COLO829 (cell line): ENCODE measurements at regions not wholly inside any gene's neighbourhood (a gene's known extent, or its start where the extent isn't known, plus 50 kb on each side); places are given as distances from the start of the nearest gene placed in this dataset.

Experiments used
- DNase-seq: peaks from one replicate; pipeline ENCODE4 v3.0.0; 2012; ENCODE audit warnings: low spot score

GRCh38 chr17:55634702-55635101, 88.0 kb downstream of the TMEM100 start:
- no peak for DNase-seq

DNA sequence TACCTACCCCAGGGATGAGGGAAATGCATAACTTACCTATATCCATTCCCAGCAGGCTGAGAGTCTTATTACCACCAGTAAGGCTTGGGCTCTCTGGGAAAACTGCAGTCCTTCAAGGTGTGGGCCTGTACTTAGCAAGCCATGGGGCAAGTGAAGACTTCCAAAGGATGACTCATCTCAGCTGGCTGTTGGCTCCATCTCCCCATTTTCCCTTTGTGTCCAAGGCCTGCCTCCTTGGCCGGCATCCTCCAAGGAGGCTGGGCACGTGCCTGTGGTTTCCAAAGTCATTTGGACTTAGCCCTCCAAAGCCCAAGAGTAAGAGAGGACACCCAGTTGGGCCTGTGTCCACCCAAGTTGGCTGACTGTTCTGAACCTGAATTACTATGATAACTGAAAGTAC, 89.8 kb downstream of the TMEM100 start:
- DNase-seq = no peak

- no peak for DNase-seq
Measured at GRCh38 chr17:55632236-55632635, 90.4 kb downstream of the TMEM100 start.

DNA sequence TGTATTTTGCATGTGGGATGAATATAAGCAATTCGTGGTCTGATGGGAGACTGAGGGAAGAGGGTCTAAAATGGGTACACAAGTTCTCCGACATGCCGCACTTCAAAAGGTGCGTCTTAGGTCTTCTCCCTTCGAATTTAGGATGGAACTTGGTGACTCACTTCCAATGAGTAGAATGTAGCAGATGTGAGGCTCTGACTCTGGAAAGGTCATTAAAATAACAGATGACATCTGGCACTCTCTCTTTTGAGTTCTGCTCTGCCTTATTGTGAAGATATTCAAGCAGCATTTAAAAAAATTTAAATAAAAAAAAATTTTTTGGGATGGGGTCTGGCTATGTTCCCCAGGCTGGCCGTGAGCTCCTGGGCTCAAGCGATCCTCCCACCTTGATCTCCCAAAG, 92.7 kb downstream of the TMEM100 start:
- DNase-seq = no peak

DNA sequence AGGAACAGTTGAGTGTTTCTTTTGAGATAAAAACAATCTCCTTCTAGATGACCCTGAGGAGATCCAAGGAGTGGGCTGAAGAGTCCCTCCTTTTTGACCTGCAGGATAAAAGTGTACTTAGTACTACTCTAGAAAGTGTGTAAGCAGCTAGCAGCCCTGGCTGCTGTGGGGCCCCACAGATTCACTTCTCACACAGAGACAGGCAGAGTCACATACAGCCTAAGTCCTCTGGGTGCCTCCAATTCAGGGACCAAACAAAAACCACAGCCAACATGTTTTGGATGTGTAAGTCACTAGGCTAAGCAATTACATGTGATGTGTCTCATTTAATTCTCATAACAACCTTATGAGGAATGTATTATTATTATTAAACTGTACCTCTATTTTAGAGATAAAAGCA, 97.1 kb downstream of the TMEM100 start:
- no peak for DNase-seq

DNA sequence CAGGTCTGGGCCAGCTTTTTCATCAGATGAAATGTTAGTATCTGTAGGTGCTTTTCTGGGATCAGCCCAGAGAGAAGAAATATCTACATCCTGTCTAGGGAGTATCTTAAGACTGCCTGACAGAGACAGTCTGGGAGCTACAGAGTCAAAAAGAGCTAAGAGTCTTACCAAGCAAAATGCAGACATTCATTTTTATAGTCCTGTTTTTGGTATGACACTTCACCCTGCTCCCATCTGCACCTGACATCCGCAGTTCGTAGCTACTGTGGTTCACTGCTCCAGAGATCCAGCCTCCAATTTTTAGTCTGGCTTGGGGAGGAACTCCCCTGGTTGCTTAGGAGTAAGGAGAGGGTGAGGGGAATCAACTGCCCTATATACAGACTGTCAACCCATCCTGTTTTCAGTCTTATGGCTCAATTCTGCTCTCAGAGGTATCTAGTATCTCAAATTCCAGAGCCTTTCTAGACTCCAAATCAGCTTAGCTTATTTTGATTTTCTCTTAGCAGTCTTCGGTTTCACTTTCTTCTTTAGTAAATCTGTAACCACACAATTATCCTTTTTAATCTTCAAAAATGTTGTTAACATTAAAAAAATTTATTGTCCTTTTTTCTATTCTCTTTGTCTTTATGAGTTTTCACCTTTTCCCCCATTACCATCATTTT, 97.8 kb downstream of the TMEM100 start:
- DNase-seq = no peak

GRCh38 chr17:55622547-55622946, 100.1 kb downstream of the TMEM100 start:
- DNase-seq = no peak

GRCh38 chr17:55620945-55621344, 101.7 kb downstream of the TMEM100 start:
- no peak for DNase-seq

- DNase-seq = no peak
Measured at GRCh38 chr17:55620023-55620422, 102.6 kb downstream of the TMEM100 start.

GRCh38 chr17:55617441-55617840, 105.2 kb downstream of the TMEM100 start:
- no peak for DNase-seq

- no peak for DNase-seq
Measured at GRCh38 chr17:55614061-55614460, 102.8 kb upstream of the SMIM36 start.

- DNase-seq = no peak
Measured at GRCh38 chr17:55612691-55613141, 101.5 kb upstream of the SMIM36 start.

DNA sequence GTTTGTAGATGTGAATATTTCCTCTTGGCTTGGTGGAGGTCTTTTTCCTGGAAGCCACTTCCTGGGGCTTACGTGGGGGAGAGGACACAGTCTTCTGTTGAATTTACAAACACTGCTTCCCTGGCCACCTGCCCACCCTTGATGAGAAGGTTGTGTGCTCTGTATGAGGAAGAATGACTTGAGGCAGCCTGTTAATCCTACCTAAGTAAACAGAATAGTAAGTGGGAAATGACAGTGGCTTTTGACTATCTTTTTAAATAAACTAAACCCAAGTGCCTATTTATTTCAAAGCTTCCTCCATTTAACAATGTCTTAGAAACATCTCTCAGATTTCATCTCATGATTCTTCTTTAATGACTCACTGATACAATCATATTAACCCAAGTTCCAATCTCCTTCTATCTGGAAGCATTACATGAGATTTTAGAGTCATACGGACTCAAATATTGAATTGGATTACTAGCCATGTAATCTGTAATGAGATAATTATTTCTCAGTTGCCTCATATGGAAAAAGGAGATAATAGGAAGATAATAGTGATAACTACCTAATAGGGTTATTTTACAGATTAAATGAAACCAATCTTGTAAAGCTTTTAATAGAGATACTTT, 96.6 kb upstream of the SMIM36 start:
- DNase-seq = no peak

GRCh38 chr17:55606488-55606815, 95.2 kb upstream of the SMIM36 start:
- no peak for DNase-seq

- DNase-seq = no peak
Measured at GRCh38 chr17:55605705-55606487, 94.6 kb upstream of the SMIM36 start.

DNA sequence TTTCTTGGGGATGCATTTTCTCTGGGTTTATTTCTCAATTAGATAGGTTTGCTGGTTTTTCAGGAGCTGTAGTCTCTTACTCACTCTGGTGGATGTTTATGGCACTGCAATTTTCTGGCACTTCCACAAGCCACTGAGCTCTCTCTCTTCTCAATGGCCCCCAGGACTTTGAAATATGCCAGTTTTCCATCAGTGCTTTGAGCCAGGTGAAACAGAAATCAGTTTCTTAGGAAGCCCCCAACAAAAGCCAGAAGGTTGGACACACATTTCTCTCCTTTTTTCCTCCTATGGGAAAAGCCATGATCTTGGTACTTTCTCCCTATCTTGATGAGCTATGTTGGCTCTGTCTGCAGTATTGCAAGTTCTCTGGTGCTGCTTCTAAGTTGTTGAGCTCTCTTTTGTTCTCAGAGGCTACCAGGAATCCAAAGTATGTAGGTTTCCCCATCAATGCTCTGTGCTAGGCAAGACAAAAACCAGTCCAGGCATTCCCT, 90.7 kb upstream of the SMIM36 start:
- DNase-seq = peak; percentile 45

DNA sequence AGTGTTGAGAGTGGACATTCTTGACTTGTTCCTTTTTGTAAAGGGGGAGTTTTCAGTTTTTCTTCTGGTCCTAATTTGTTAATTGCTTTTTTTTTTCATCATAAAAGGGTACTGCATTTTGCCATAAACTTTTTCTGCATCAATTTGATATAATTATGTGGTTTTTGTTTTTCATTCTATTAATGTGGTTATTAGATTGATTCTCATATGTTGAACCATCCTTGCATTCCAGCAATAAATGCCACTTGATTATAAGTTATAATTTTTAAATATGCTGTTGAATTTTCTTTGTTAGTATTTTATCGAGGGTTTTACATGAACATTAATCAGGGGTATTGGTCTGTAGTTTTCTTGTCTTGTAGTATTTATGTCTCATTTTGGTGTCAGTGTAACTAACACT, 87.2 kb upstream of the SMIM36 start:
- no peak for DNase-seq

DNA sequence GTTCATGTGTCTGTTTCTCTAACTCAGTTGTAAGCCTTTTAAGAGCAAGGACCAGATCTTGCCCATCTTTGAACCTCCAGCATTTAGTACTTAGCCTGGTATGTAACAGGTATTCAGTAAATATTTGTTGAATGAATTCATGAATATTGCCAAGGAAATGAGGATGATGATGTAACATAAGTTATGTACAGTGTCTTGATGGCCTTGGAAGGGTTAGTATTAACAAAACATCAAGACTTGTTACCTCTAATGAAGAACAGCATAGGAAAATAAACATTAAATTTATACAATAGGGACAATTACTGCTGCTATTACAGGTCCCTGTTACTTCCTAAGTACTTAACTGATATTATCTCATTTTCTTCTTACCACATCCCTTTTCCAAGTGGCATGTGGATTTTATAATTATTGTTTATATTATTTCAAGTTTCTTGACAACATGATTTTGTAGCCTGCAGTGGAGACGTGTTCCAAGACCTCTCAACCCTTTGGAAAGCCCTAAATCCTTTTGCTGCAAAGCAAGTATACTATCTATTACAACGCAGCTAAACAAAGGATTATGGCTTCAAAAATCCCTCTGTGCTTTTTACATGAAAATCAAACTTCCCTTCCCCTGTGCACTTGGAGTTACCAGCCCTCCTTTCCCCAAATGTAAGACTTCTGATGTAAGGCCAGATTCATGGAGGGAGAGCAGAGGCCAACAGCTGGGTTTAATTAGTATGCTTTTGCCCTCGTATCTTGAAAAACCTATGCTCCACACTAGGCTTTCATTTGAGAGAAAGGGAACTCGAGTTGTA, 77.4 kb upstream of the SMIM36 start:
- DNase-seq = no peak

GRCh38 chr17:55587608-55588139, 76.4 kb upstream of the SMIM36 start:
- DNase-seq = peak; percentile 59

GRCh38 chr17:55585629-55586028, 74.4 kb upstream of the SMIM36 start:
- DNase-seq = no peak

GRCh38 chr17:55584861-55585260, 73.6 kb upstream of the SMIM36 start:
- DNase-seq = no peak

- no peak for DNase-seq
Measured at GRCh38 chr17:55584055-55584685, 72.9 kb upstream of the SMIM36 start.
